Liver (tissue), 7 donors: ENCODE measurements at regions not wholly inside any gene's neighbourhood (a gene's known extent, or its start where the extent isn't known, plus 50 kb on each side); places are given as distances from the start of the nearest gene placed in this dataset.

Source experiments
- DNase-seq: peaks from one replicate; pipeline ENCODE4 v3.0.0-alpha.2; 2017; ENCODE audit warnings: low spot score
- H3K27ac ChIP-seq, 2 donors: one replicate each; pipeline ENCODE4 v1.7.0; 2013; ENCODE audit warnings: inconsistent platforms in 2 of 2, low read length in 2 of 2, control low read depth in 1 of 2, low read depth in 1 of 2, mild to moderate bottlenecking in 1 of 2
- H3K27me3 ChIP-seq, 4 donors: one replicate each; pipeline versions ENCODE4 v1.6.1 to v1.7.0; 2013; ENCODE audit warnings: low read length in 3 of 4, inconsistent platforms in 1 of 4, mild to moderate bottlenecking in 1 of 4, moderate library complexity in 1 of 4; ENCODE audit not compliant: control insufficient read depth in 4 of 4, insufficient read depth in 4 of 4
- H3K36me3 ChIP-seq, 4 donors: one replicate each; pipeline versions ENCODE4 v1.6.1 to v1.7.0; 2013; ENCODE audit warnings: low read length in 3 of 4, mild to moderate bottlenecking in 3 of 4, low read depth in 1 of 4, moderate library complexity in 1 of 4; ENCODE audit not compliant: control insufficient read depth in 4 of 4, insufficient read depth in 3 of 4
- H3K4me1 ChIP-seq, 4 donors: one replicate each; pipeline versions ENCODE4 v1.6.1 to v1.7.0; 2013; ENCODE audit warnings: low read length in 3 of 4, mild to moderate bottlenecking in 3 of 4, moderate library complexity in 1 of 4; ENCODE audit not compliant: control insufficient read depth in 4 of 4, insufficient read depth in 4 of 4
- H3K4me3 ChIP-seq, 3 donors: one replicate each; pipeline versions ENCODE4 v1.6.1 to v1.7.0; 2013; ENCODE audit warnings: low read length in 3 of 3, control low read depth in 1 of 3, low read depth in 1 of 3, mild to moderate bottlenecking in 1 of 3
- H3K9ac ChIP-seq, 2 donors: one replicate each; pipeline ENCODE4 v1.7.0; 2013; ENCODE audit warnings: low read length in 2 of 2, mild to moderate bottlenecking in 2 of 2, moderate library complexity in 2 of 2, control low read depth in 1 of 2, low read depth in 1 of 2
- H3K9me3 ChIP-seq, 4 donors: one replicate each; pipeline versions ENCODE4 v1.6.1 to v1.7.0; 2013; ENCODE audit warnings: low read length in 3 of 4; ENCODE audit not compliant: control insufficient read depth in 4 of 4
- EGR1 ChIP-seq, 2 donors: IDR thresholded peaks; 2 replicates each; pipeline ENCODE4 v1.6.1; 2016 to 2018; ENCODE audit warnings: antibody characterized with exemption in 2 of 2, low read depth in 2 of 2
- FOXA1 ChIP-seq: IDR thresholded peaks from 2 replicates; pipeline ENCODE4 v1.6.1; 2016; ENCODE audit warnings: antibody characterized with exemption
- FOXA2 ChIP-seq: IDR thresholded peaks from 2 replicates; pipeline ENCODE4 v1.6.1; 2016; ENCODE audit warnings: antibody characterized with exemption
- GABPA ChIP-seq, 2 donors: IDR thresholded peaks in 1 of 2; conservative IDR thresholded peaks in 1 of 2; 2 replicates each; pipeline ENCODE4 v1.6.1; 2016; ENCODE audit warnings: antibody characterized with exemption in 2 of 2, mild to moderate bottlenecking in 1 of 2, moderate library complexity in 1 of 2
- HNF4A ChIP-seq, 2 donors: conservative IDR thresholded peaks; 2 replicates each; pipeline ENCODE4 v1.6.1; 2016; ENCODE audit warnings: antibody characterized with exemption in 2 of 2, mild to moderate bottlenecking in 2 of 2
- HNF4G ChIP-seq: IDR thresholded peaks from 2 replicates; pipeline ENCODE4 v1.6.1; 2016; ENCODE audit warnings: antibody characterized with exemption
- JUND ChIP-seq, 2 donors: IDR thresholded peaks; 2 replicates each; pipeline ENCODE4 v1.6.1; 2016; ENCODE audit warnings: antibody characterized with exemption in 2 of 2
- NR2F2 ChIP-seq: IDR thresholded peaks from 2 replicates; pipeline ENCODE4 v1.6.1; 2016; ENCODE audit warnings: antibody characterized with exemption
- RAD21 ChIP-seq, 2 donors: IDR thresholded peaks; 2 replicates each; pipeline ENCODE4 v1.6.1; 2016; ENCODE audit warnings: antibody characterized with exemption in 2 of 2, mild to moderate bottlenecking in 2 of 2
- RXRA ChIP-seq, 2 donors: IDR thresholded peaks; 2 replicates each; pipeline ENCODE4 v1.6.1; 2017 to 2018; ENCODE audit warnings: antibody characterized with exemption in 2 of 2, mild to moderate bottlenecking in 1 of 2
- SP1 ChIP-seq: IDR thresholded peaks from 2 replicates; pipeline ENCODE4 v1.6.1; 2018; ENCODE audit warnings: antibody characterized with exemption, mild to moderate bottlenecking
- TAF1 ChIP-seq: conservative IDR thresholded peaks from 2 replicates; pipeline ENCODE4 v1.6.1; 2016; ENCODE audit warnings: antibody characterized with exemption, mild to moderate bottlenecking
- YY1 ChIP-seq: IDR thresholded peaks from 2 replicates; pipeline ENCODE4 v1.6.1; 2016; ENCODE audit warnings: antibody characterized with exemption, mild to moderate bottlenecking
- WGBS: extraction: QIAGEN DNeasy Blood & Tissue Kit; methylation state at CpG from one replicate; pipeline ENCODE4 v1.1.7; 2013; 5-methylcytosine and 5-hydroxymethylcytosine counted together
- TF ChIP-seq, protein P1 (sequence below): IDR thresholded peaks from 2 replicates; pipeline ENCODE4 v1.6.1; 2016; ENCODE audit warnings: antibody characterized with exemption
- TF ChIP-seq, protein P2 (sequence below): IDR thresholded peaks from 2 replicates; pipeline ENCODE4 v1.6.1; 2016; ENCODE audit warnings: antibody characterized with exemption
- TF ChIP-seq, protein P3 (sequence below): IDR thresholded peaks from 2 replicates; pipeline ENCODE4 v1.6.1; 2016; ENCODE audit warnings: antibody characterized with exemption, mild to moderate bottlenecking
- TF ChIP-seq, protein P4 (sequence below): IDR thresholded peaks from 2 replicates; pipeline ENCODE4 v1.6.1; 2016; ENCODE audit warnings: antibody characterized with exemption
- donor health status: healthy.
- donor health status: healthy.
- donor health status: healthy.
- donor health status: healthy.

DNA sequence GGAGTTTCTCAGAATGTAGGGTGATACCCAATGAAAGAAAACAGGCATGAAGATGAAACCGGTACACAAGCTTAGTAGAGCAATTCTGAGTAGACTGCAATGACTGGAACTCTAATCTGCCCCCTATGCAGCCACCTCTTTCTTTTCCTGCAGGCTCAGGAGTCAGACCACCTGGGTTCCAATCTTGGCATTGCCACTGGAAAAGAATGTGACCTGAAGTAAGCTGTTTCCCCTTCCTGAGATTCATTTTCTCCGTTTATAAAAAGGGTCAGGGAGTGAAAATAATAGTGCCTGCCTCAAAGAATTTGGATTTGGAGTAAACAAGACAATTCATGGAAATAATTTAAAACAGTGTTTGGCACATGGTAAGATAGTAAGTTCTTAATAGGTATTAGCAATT is 1464.0 kb downstream of the PCDH7 start:
- H3K9me3 ChIP-seq = no peaks in the 10 kb centered on the region
- no peaks in the 10 kb centered on the region for H3K4me1 ChIP-seq
- H3K27me3 ChIP-seq = no peaks in the 10 kb centered on the region
- H3K9ac ChIP-seq = no peak overlapping the region
- no peaks in the 10 kb centered on the region for H3K36me3 ChIP-seq
- no peak for TF ChIP-seq SP1
- 49% methylated on average over 2 of the region's 2 CpGs for WGBS
- DNase-seq = no peak
- no peak overlapping the region for H3K4me3 ChIP-seq
- H3K27ac ChIP-seq = no peak overlapping the region

DNA sequence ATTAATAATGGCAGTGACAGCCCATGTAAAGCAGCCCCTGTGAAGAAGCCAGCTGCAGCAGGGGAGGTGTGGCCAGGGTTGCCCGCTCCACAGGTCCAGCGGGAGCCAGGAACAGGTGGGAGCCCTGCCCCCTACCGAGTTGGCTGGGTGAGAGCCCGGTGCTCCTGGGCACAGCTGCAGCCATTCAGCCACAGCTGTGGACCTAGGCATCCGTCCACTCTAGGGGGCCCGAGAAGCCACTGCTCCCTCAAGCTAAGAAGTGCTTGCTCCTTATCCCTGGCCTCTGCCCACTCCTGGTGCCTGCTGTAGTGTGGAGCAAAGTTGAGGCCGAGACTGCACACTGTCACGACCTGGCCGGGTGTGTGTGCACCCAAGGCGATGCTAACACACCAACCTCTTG is 1469.0 kb downstream of the PCDH7 start:
- Histone ChIP-seq H3K4me1 (no peaks in the 10 kb centered on the region), H3K36me3 (no peaks in the 10 kb centered on the region), H3K9me3 (no peaks in the 10 kb centered on the region), H3K4me3 (no peak overlapping the region), H3K27me3 (no peaks in the 10 kb centered on the region), H3K9ac (no peak overlapping the region), H3K27ac (no peak overlapping the region)
- TF ChIP-seq NR2F2 (no peak), JUND (IDR thresholded peaks at IDR 0.05) (no peak), HNF4G (no peak), EGR1 (IDR thresholded peaks at IDR 0.05; ENCODE audit: low read depth in 2 of 2) (no peak), RXRA (IDR thresholded peaks at IDR 0.05) (no peak), FOXA1 (no peak)
- TF ChIP-seq, protein P1, sequence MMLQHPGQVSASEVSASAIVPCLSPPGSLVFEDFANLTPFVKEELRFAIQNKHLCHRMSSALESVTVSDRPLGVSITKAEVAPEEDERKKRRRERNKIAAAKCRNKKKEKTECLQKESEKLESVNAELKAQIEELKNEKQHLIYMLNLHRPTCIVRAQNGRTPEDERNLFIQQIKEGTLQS = no peak
- no peak for DNase-seq
- 83% methylated on average over 10 of the region's 10 CpGs for WGBS

DNA sequence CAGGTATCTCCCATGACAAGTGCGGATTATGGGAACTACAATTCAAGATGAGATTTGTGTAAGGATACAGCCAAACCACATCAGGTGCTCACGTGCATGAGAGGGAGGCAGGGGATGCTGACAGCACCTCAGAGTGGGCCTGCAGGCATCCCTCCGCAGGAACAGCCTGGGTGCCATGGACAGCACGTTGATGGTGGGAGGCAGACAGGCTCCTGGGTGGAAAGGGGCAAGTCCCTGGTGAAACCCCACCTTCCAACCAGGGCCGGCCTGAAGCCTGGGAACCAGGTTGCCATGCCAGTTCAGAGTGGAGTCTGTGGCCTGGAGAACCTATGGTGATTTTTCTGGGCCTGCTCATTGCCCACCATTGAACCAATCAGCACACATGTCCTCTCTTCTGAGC is 1469.6 kb downstream of the PCDH7 start:
- Histone ChIP-seq H3K4me1 (no peaks in the 10 kb centered on the region), H3K36me3 (no peaks in the 10 kb centered on the region), H3K9me3 (no peaks in the 10 kb centered on the region), H3K27me3 (no peaks in the 10 kb centered on the region), H3K27ac (no peak overlapping the region), H3K4me3 (no peak overlapping the region), H3K9ac (no peak overlapping the region)
- DNase-seq = no peak
- 86% methylated on average over 5 of the region's 5 CpGs for WGBS
- TF ChIP-seq FOXA1 (no peak), JUND (IDR thresholded peaks at IDR 0.05) (no peak), HNF4G (no peak), GABPA (IDR thresholded peaks at IDR 0.05 in 1 of 2, conservative IDR thresholded peaks at IDR 0.05 in 1 of 2) (no peak), NR2F2 (no peak)
- TF ChIP-seq, protein P1 = no peak

DNA sequence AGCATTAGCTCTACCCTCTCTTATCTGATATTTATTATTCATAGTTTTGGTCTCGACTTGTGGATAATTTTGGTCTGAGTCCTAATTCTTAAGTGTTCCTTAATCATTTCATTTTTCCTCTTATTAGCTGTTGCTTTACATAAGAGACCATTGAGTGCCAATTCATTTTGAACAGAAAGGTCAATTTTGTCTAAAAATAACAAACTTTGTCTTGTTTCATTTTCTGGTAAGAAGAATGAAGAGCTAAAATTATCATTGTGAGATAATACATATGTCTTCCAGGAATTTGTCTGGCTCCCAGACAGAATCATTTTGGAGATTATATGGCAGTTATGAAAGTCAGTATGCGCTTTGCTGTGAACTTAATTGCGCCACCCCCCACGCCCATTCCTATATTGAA is 1471.8 kb downstream of the PCDH7 start:
- 64% methylated on average over 4 of the region's 4 CpGs for WGBS
- TF ChIP-seq FOXA2 (no peak), YY1 (no peak), NR2F2 (no peak), JUND (IDR thresholded peaks at IDR 0.05) (no peak), RAD21 (IDR thresholded peaks at IDR 0.05) (no peak), HNF4A (conservative IDR thresholded peaks at IDR 0.05) (no peak), FOXA1 (no peak), GABPA (IDR thresholded peaks at IDR 0.05 in 1 of 2, conservative IDR thresholded peaks at IDR 0.05 in 1 of 2) (no peak), TAF1 (no peak), RXRA (IDR thresholded peaks at IDR 0.05) (no peak), SP1 (no peak)
- TF ChIP-seq, protein P2, sequence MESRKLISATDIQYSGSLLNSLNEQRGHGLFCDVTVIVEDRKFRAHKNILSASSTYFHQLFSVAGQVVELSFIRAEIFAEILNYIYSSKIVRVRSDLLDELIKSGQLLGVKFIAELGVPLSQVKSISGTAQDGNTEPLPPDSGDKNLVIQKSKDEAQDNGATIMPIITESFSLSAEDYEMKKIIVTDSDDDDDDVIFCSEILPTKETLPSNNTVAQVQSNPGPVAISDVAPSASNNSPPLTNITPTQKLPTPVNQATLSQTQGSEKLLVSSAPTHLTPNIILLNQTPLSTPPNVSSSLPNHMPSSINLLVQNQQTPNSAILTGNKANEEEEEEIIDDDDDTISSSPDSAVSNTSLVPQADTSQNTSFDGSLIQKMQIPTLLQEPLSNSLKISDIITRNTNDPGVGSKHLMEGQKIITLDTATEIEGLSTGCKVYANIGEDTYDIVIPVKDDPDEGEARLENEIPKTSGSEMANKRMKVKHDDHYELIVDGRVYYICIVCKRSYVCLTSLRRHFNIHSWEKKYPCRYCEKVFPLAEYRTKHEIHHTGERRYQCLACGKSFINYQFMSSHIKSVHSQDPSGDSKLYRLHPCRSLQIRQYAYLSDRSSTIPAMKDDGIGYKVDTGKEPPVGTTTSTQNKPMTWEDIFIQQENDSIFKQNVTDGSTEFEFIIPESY = no peak
- TF ChIP-seq, protein P3, sequence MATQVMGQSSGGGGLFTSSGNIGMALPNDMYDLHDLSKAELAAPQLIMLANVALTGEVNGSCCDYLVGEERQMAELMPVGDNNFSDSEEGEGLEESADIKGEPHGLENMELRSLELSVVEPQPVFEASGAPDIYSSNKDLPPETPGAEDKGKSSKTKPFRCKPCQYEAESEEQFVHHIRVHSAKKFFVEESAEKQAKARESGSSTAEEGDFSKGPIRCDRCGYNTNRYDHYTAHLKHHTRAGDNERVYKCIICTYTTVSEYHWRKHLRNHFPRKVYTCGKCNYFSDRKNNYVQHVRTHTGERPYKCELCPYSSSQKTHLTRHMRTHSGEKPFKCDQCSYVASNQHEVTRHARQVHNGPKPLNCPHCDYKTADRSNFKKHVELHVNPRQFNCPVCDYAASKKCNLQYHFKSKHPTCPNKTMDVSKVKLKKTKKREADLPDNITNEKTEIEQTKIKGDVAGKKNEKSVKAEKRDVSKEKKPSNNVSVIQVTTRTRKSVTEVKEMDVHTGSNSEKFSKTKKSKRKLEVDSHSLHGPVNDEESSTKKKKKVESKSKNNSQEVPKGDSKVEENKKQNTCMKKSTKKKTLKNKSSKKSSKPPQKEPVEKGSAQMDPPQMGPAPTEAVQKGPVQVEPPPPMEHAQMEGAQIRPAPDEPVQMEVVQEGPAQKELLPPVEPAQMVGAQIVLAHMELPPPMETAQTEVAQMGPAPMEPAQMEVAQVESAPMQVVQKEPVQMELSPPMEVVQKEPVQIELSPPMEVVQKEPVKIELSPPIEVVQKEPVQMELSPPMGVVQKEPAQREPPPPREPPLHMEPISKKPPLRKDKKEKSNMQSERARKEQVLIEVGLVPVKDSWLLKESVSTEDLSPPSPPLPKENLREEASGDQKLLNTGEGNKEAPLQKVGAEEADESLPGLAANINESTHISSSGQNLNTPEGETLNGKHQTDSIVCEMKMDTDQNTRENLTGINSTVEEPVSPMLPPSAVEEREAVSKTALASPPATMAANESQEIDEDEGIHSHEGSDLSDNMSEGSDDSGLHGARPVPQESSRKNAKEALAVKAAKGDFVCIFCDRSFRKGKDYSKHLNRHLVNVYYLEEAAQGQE = no peak
- TF ChIP-seq, protein P4, sequence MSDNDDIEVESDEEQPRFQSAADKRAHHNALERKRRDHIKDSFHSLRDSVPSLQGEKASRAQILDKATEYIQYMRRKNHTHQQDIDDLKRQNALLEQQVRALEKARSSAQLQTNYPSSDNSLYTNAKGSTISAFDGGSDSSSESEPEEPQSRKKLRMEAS = no peak
- no peak overlapping the region for H3K27ac ChIP-seq

More for the DNA sequence above, 1471.8 kb downstream of the PCDH7 start:
- H3K9ac ChIP-seq = no peak overlapping the region
- no peak overlapping the region for H3K4me3 ChIP-seq
- no peaks in the 10 kb centered on the region for H3K4me1 ChIP-seq
- no peaks in the 10 kb centered on the region for H3K36me3 ChIP-seq
- no peaks in the 10 kb centered on the region for H3K27me3 ChIP-seq
- no peak for DNase-seq
- no peaks in the 10 kb centered on the region for H3K9me3 ChIP-seq
